VCaP (cell line): ENCODE measurements at regions not wholly inside any gene's neighbourhood (a gene's known extent, or its start where the extent isn't known, plus 50 kb on each side); places are given as distances from the start of the nearest gene placed in this dataset.

Experiments
- H3K27ac ChIP-seq: fragments of 450-650 bp; 2 replicates; pipeline ENCODE4 v1.5.1; 2017
- TF ChIP-seq, protein P1 (sequence below): fragments of 450-650 bp; conservative IDR thresholded peaks from 2 replicates; pipeline ENCODE4 v1.5.1; 2017; ENCODE audit warnings: mild to moderate bottlenecking, moderate library complexity

DNA sequence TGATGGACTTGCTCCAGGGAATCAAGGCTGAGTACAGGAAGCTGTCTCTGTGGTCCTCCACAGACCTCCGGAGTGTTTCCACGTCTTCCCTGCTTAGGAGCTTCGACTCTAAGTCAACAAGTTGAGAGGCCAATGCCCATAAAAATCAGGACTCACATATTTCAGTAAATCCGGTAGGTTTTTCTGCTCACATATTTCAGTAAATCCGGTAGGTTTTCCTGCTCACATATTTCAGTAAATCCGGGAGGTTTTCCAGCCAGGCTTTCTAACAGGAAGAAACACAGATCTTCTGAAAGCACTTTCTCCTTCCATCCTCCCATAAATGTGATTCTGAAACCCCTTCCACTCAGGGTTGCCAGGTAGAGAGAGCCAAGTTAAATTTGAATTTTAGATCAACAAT is 340.1 kb upstream of the SHH start:
- TF ChIP-seq, protein P1, sequence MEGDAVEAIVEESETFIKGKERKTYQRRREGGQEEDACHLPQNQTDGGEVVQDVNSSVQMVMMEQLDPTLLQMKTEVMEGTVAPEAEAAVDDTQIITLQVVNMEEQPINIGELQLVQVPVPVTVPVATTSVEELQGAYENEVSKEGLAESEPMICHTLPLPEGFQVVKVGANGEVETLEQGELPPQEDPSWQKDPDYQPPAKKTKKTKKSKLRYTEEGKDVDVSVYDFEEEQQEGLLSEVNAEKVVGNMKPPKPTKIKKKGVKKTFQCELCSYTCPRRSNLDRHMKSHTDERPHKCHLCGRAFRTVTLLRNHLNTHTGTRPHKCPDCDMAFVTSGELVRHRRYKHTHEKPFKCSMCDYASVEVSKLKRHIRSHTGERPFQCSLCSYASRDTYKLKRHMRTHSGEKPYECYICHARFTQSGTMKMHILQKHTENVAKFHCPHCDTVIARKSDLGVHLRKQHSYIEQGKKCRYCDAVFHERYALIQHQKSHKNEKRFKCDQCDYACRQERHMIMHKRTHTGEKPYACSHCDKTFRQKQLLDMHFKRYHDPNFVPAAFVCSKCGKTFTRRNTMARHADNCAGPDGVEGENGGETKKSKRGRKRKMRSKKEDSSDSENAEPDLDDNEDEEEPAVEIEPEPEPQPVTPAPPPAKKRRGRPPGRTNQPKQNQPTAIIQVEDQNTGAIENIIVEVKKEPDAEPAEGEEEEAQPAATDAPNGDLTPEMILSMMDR, result no peak
- peak overlapping the region; percentile 6; the same call in 1 of the 2 replicates for H3K27ac ChIP-seq

DNA sequence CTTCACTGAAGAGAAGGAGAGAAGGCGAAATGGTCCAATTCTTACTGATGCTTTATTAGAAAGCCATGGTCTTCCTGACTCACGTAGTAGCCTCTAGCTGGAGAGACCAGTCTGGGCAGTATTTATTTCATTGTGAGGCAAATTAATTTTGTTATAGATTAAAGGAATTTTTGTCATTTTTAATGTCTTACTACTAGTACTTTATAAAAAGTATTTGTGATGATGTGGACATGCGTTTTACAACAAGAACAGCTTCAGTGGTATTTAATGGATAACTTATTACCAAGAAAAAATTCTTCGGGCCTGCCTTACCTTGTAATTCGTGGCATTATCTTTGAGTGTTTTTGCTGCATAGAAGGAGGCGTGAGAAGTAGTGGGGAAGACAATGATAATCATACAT is 339.4 kb upstream of the SHH start:
- TF ChIP-seq, protein P1, result no peak
- no peak overlapping the region for H3K27ac ChIP-seq

DNA sequence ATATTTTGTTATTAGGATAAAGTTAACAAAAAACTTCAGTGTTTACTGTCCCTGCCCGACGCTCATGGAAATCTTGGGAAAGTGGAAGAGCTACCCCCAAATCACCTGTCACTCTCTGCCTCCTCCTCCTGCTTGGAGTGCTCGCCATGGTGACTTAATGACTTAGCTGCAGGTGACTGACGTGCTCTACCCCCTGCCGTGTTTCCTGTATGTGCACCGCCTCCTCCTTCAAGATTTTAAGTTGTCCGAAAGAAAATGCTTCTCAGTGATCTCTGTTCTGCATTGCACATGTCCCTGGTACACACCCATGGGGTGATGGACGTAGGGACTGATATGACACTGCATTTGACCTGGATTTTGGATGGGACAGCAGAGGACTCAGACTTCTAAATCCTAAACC is 338.8 kb upstream of the SHH start:
- TF ChIP-seq, protein P1, result no peak
- no peak overlapping the region for H3K27ac ChIP-seq

DNA sequence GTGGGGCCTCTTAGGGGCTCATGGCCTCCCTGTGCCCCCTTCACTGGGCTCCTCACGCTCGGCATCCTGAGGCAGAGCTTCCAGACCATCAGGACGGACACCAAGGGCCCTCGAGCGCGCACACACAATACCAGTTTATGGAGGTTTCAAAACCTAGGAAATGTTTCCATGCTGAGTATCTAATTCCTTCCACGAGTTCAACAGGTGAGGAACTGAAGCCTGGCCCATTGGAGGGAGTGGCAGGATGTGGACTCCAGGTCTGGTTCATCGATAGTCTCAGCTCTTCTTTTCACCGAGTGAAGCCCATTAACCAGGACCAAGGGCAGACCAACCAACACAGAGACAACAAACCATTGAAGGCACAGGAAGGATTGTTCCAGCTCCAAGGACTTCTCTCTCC is 336.7 kb upstream of the SHH start:
- H3K27ac ChIP-seq, result no peak overlapping the region
- TF ChIP-seq, protein P1, result no peak

DNA sequence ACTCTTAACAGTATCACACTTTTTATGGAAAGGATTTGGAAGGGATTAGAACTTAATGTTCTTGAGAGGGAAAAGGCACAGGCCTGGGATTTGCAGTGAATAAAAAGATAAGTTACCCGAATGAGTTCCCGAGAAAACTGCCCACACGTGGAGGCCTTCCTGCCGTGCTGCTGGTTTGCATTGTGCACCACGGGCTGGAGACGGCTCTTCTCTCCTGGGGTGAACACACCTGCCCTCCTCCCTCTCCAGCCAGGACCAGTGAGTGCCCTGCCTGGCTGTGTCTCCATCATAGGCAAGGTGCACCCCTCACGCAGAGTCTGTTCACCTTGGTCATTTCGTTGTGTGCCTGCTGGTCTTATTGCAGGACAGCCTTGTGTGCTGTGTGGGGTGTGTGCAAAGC is 336.3 kb upstream of the SHH start:
- no peak overlapping the region for H3K27ac ChIP-seq
- TF ChIP-seq, protein P1, result no peak

DNA sequence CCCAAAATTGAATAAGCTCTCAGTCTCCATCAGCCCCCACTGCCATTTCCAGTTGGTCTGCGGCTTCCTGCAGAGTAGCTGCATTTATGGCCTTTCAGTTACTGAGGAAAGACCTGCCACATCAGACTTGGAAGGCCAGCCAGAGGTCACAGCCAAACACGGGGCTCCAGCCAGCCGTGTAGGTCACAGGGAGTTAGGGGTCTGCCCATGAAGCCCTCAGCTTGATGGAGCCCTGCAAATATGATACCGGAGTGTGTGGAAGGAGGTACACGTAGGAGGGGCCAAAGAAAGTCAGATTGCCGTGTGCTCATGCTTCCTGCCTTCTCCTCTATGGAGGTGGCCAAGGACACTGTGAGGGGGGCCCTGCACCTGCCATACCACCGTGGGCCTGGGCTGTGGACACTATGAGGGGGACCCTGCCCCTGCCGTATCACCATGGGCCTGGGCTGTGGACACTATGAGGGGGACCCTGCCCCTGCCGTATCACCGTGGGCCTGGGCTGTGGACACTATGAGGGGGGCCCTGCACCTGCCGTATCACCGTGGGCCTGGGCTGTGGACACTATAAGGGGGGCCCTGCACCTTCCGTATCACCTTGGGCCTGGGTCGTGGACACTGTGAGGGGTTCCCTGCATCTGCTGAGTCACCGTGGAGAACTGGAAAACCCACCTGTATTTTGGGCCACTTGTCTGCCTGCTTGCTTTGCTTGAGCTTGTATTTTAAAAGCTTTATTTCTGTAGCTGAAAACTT is 335.7 kb upstream of the SHH start:
- no peak overlapping the region for H3K27ac ChIP-seq
- TF ChIP-seq, protein P1, result no peak

DNA sequence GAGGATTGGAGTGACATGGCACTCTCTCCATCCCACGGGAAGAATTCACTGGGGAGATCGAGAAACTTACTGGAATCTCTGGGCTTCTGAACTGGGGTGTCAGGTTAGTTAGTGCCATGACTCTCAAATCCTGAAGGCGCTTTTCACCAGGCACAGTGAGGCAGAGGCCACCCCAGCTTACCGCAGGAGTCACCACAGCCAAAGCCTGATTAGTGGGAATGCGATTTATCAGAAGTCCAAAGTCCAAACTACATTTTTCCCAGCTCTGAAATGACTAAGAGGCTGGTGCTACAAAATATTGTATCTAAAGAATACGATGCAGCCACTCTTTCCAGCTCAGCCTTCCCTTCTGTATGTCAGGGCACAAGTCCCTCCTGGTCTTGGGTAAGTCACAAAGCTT is 334.8 kb upstream of the SHH start:
- TF ChIP-seq, protein P1, result no peak
- no peak overlapping the region for H3K27ac ChIP-seq
